ENCODE measurements at regions not wholly inside any gene's neighbourhood (a gene's known extent, or its start where the extent isn't known, plus 50 kb on each side); places are given as distances from the start of the nearest gene placed in this dataset.
"Not testable (repeated sequence)": the region's sequence is repeated elsewhere in the genome, so short reads cannot be mapped to it uniquely, and the experiment has no call there.

- not testable (repeated sequence) for TF ChIP-seq POLR2A (IDR thresholded peaks at IDR 0.05; ENCODE audit: low read length); ESRRA (IDR thresholded peaks at IDR 0.05; ENCODE audit: borderline replicate concordance, low read length); CTCF (IDR thresholded peaks at IDR 0.05); MAZ (IDR thresholded peaks at IDR 0.05; ENCODE audit: borderline replicate concordance, low read depth, low read length); REST (IDR thresholded peaks at IDR 0.05); EP300 (IDR thresholded peaks at IDR 0.05); RNF2 (IDR thresholded peaks at IDR 0.05; ENCODE audit: borderline replicate concordance, low read depth); BCL3 (IDR thresholded peaks at IDR 0.05); SREBF2 (IDR thresholded peaks at IDR 0.05); ZFP36 (IDR thresholded peaks at IDR 0.05; ENCODE audit: borderline replicate concordance, partially characterized antibody); CHD4 (IDR thresholded peaks at IDR 0.05; ENCODE audit: borderline replicate concordance); MAFK (IDR thresholded peaks at IDR 0.05; ENCODE audit: partially characterized antibody); RFX5 (IDR thresholded peaks at IDR 0.05)
Observed at GRCh38 chr21:13318718-13319117, 290.9 kb upstream of the POTED start.

All from A549 (cell line).